AG04450 (cell line): ENCODE measurements at regions not wholly inside any gene's neighbourhood (a gene's known extent, or its start where the extent isn't known, plus 50 kb on each side); places are given as distances from the start of the nearest gene placed in this dataset.

ENCODE experiments used
- CTCF ChIA-PET: fragments of 300-600, 350-600 bp; formaldehyde crosslinking; extraction: SDS; loops from one replicate; lab custom pipeline; 2022; ENCODE audit warnings: antibody characterized with exemption, inconsistent platforms; lab: Charles Lee
- POLR2A ChIA-PET: fragments of 350-600 bp; formaldehyde crosslinking; extraction: SDS; loops from one replicate; lab custom pipeline; 2021; ENCODE audit warnings: antibody characterized with exemption, inconsistent platforms; lab: Yijun Ruan, JAX
- DNase-seq: peaks from one replicate; pipeline ENCODE4 v3.0.0-alpha.2; 2011; ENCODE audit warnings: low read depth, low spot score
- H3K27ac ChIP-seq: one replicate; pipeline ENCODE4 v1.5.1; 2012; ENCODE audit warnings: low read depth, low read length, control low read depth
- H3K27me3 ChIP-seq: one replicate; pipeline ENCODE4 v1.6.0; 2012; ENCODE audit warnings: low read length; ENCODE audit not compliant: control insufficient read depth, insufficient read depth
- H3K4me3 ChIP-seq: 2 replicates; pipeline ENCODE4 v1.5.1; 2011; ENCODE audit warnings: mild to moderate bottlenecking, low read depth, low read length, control low read depth
- H3K9me3 ChIP-seq: 2 replicates; pipeline ENCODE4 v1.5.1; 2012; ENCODE audit warnings: low read length; ENCODE audit not compliant: control insufficient read depth, insufficient read depth
- TF ChIP-seq, protein P1 (sequence below): IDR thresholded peaks from 2 replicates; pipeline ENCODE4 v1.5.1; 2011; ENCODE audit warnings: low read depth, low read length, control low read depth, inconsistent platforms

DNA sequence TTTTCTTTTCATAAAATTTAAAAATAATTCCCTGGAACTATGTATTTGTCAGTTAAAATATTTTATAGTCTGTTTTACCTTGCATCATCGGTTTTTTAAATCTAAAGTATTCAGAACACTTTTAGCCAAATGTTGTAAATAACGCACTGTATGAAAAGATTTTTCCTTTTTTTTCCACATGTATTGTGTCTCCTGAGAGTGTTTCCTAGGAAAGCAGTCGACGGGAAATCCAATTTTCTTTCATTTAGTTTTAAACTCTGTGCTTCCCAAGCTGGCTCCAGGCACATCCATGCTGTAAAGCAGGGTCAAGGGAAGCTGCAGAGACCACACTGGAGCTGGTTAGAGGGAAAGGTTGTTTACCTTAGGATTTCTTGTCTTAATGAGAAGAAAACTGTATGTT lies 1724.3 kb upstream of the TENM3 start:
- Histone ChIP-seq H3K27ac (no peak overlapping the region), H3K4me3 (no peak overlapping the region), H3K9me3 (no peaks in the 10 kb centered on the region), H3K27me3 (no peaks in the 10 kb centered on the region)
- TF ChIP-seq, protein P1, sequence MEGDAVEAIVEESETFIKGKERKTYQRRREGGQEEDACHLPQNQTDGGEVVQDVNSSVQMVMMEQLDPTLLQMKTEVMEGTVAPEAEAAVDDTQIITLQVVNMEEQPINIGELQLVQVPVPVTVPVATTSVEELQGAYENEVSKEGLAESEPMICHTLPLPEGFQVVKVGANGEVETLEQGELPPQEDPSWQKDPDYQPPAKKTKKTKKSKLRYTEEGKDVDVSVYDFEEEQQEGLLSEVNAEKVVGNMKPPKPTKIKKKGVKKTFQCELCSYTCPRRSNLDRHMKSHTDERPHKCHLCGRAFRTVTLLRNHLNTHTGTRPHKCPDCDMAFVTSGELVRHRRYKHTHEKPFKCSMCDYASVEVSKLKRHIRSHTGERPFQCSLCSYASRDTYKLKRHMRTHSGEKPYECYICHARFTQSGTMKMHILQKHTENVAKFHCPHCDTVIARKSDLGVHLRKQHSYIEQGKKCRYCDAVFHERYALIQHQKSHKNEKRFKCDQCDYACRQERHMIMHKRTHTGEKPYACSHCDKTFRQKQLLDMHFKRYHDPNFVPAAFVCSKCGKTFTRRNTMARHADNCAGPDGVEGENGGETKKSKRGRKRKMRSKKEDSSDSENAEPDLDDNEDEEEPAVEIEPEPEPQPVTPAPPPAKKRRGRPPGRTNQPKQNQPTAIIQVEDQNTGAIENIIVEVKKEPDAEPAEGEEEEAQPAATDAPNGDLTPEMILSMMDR = no peak
- ChIA-PET POLR2A (no interaction called here), CTCF (no interaction called here)
- DNase-seq = no peak

DNA sequence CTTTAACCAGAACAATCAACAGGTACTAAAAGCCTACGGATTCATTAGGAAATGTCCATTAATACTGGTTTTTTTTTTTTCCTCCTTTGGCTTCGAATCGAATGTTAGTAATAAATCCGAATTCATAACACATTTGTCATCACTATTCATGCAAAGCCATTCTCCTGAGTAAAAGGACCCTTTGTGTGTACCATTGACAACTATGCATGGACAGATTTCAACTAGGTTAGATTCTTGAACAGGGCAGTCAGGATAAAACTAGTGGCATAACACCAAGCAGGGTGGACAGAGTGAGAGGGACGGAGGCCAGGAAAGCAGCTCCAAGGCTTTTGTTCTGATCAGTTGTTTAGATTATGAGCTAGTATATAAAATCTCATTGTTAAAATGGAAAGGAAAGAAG lies 1722.0 kb upstream of the TENM3 start:
- H3K4me3 ChIP-seq = no peak overlapping the region
- POLR2A ChIA-PET = no interaction called here
- H3K27ac ChIP-seq = no peak overlapping the region
- CTCF ChIA-PET = no interaction called here
- DNase-seq = no peak
- no peaks in the 10 kb centered on the region for H3K9me3 ChIP-seq
- no peaks in the 10 kb centered on the region for H3K27me3 ChIP-seq
- TF ChIP-seq, protein P1 = no peak

DNA sequence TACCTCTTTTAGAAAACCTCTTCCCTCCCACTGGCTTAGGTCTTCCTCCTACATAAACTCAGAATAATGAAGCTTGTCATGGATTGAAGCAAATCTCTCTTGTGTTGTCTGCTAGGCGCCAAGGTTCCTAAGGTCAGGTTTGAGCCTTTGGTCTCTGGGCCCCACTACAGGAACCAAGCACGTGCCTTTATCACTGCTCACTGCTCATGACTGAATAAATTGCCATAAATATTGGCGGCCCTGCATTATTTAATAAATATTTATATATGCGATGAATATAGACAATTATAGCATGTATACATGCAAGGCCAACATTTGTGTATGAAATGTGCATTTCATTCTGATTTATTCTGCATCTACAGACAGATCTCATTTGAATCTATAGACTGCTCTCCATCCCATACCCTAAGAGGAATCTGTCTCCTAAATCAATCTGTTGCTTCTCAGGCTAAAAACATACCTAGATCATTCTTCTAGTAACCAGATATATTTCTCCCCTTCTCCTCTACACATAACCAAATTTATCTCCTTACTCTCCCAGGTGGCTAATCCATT lies 1717.6 kb upstream of the TENM3 start:
- CTCF ChIA-PET = no interaction called here
- Histone ChIP-seq H3K9me3 (no peaks in the 10 kb centered on the region), H3K4me3 (no peak overlapping the region), H3K27me3 (no peaks in the 10 kb centered on the region), H3K27ac (no peak overlapping the region)
- DNase-seq = no peak
- POLR2A ChIA-PET = no interaction called here
- TF ChIP-seq, protein P1 = no peak

DNA sequence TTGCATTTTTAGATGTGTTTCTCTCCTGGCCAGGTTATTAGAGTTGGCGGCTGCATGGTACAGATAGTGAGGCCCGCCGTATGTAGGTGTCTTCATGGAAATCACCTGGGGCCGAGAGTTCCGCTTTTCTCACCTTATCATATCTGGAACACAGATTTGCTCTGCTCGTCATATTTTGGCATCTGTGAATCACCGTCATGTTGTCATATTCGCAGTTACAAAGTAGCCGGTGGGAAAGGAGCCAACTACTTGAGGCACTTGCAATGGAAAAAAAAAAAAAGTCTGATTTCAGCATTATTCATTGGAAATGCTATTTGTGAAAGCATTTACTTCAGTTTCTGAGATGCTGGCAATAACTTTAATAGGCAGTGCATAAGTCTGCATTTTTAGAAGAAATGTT lies 1715.2 kb upstream of the TENM3 start:
- H3K4me3 ChIP-seq = no peak overlapping the region
- TF ChIP-seq, protein P1 = no peak
- no peak for DNase-seq
- H3K27me3 ChIP-seq = no peaks in the 10 kb centered on the region
- CTCF ChIA-PET = no interaction called here
- no peaks in the 10 kb centered on the region for H3K9me3 ChIP-seq
- no peak overlapping the region for H3K27ac ChIP-seq
- POLR2A ChIA-PET = no interaction called here

DNA sequence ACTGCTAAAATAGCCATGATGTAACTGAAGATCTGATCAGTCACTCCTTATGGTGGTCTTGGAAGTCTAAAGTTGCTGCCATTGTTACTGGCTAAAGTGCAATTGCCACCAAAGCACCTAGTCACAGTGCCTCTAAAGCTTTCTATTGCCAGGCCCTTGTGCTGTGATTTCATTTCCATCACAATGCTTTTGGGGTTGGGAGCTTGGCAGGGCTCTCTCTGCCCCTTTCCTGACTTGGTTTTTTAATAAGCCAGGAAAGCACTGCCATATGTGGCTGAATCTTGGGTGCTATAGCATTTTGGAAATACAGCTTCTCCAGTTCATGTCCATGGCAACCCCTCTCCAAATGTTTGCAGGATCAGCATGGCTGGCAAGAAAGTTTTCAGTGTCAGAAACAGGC lies 1712.4 kb upstream of the TENM3 start:
- Histone ChIP-seq H3K9me3 (no peaks in the 10 kb centered on the region), H3K4me3 (no peak overlapping the region), H3K27me3 (no peaks in the 10 kb centered on the region), H3K27ac (no peak overlapping the region)
- TF ChIP-seq, protein P1 = no peak
- CTCF ChIA-PET = no interaction called here
- POLR2A ChIA-PET = no interaction called here
- DNase-seq = no peak
